ENCODE measurements at regions not wholly inside any gene's neighbourhood (a gene's known extent, or its start where the extent isn't known, plus 50 kb on each side); places are given as distances from the start of the nearest gene placed in this dataset.
"Not testable (repeated sequence)": the region's sequence is repeated elsewhere in the genome, so short reads cannot be mapped to it uniquely, and the experiment has no call there.

- peaks cover 9% of the 10 kb centered on the region for H3K9me3 Mint-ChIP-seq
- H3K4me3 Mint-ChIP-seq: no peak overlapping the region
- ATAC-seq: no peak
- H3K27ac Mint-ChIP-seq: no peak overlapping the region
- H3K4me1 Mint-ChIP-seq: no peaks in the 10 kb centered on the region
- DNase-seq (ENCODE audit: low spot score in 2 of 2): no peak
- H3K36me3 Mint-ChIP-seq: no peaks in the 10 kb centered on the region
Observed at GRCh38 chr14:48616931-48617330, 941.5 kb upstream of the MDGA2 start.

GRCh38 chr14:48615618-48616017 is 940.2 kb upstream of the MDGA2 start:
- H3K9me3 Mint-ChIP-seq: peaks cover 9% of the 10 kb centered on the region
- DNase-seq (ENCODE audit: low spot score in 2 of 2): no peak
- no peak overlapping the region for H3K4me3 Mint-ChIP-seq
- no peaks in the 10 kb centered on the region for H3K36me3 Mint-ChIP-seq
- no peak for ATAC-seq
- H3K27ac Mint-ChIP-seq: no peak overlapping the region
- H3K4me1 Mint-ChIP-seq: no peaks in the 10 kb centered on the region

- Mint-ChIP-seq H3K9me3 (peaks cover 14% of the 10 kb centered on the region), H3K27ac (no peak overlapping the region), H3K4me3 (no peak overlapping the region), H3K36me3 (no peaks in the 10 kb centered on the region), H3K4me1 (no peaks in the 10 kb centered on the region)
- DNase-seq (ENCODE audit: low spot score in 2 of 2): no peak
- ATAC-seq: no peak
Observed at GRCh38 chr14:48614003-48614402, 938.6 kb upstream of the MDGA2 start.

- not testable (repeated sequence) for H3K4me1 Mint-ChIP-seq; H3K27ac Mint-ChIP-seq; H3K36me3 Mint-ChIP-seq; DNase-seq (ENCODE audit: low spot score in 2 of 2); ATAC-seq; H3K4me3 Mint-ChIP-seq
- peaks cover 20% of the 10 kb centered on the region for H3K9me3 Mint-ChIP-seq
Observed at GRCh38 chr14:48606960-48607359, 931.6 kb upstream of the MDGA2 start.

GRCh38 chr14:48598458-48598857 is 923.1 kb upstream of the MDGA2 start:
- ATAC-seq: no peak
- no peak overlapping the region for H3K27ac Mint-ChIP-seq

GRCh38 chr14:48586099-48586498 is 910.7 kb upstream of the MDGA2 start:
- no peak for ATAC-seq
- peaks cover 6% of the 10 kb centered on the region for H3K9me3 Mint-ChIP-seq
- H3K27ac Mint-ChIP-seq: no peak overlapping the region
- DNase-seq (ENCODE audit: low spot score in 2 of 2): no peak
- H3K4me3 Mint-ChIP-seq: no peak overlapping the region
- H3K36me3 Mint-ChIP-seq: no peaks in the 10 kb centered on the region
- no peaks in the 10 kb centered on the region for H3K4me1 Mint-ChIP-seq

More at GRCh38 chr14:48598458-48598857, 923.1 kb upstream of the MDGA2 start:
- DNase-seq (ENCODE audit: low spot score in 2 of 2): no peak
- H3K9me3 Mint-ChIP-seq: peaks cover 6% of the 10 kb centered on the region
- H3K4me3 Mint-ChIP-seq: no peak overlapping the region
- no peaks in the 10 kb centered on the region for H3K4me1 Mint-ChIP-seq
- no peaks in the 10 kb centered on the region for H3K36me3 Mint-ChIP-seq

GRCh38 chr14:48584031-48584430 is 908.6 kb upstream of the MDGA2 start:
- DNase-seq (ENCODE audit: low spot score in 2 of 2) (no peak), ATAC-seq (no peak)
- Mint-ChIP-seq H3K9me3 (peaks cover 5% of the 10 kb centered on the region), H3K27ac (no peak overlapping the region), H3K4me3 (no peak overlapping the region), H3K36me3 (no peaks in the 10 kb centered on the region), H3K4me1 (no peaks in the 10 kb centered on the region)

- DNase-seq (ENCODE audit: low spot score in 2 of 2): no peak
- Mint-ChIP-seq H3K4me1 (no peaks in the 10 kb centered on the region), H3K36me3 (no peaks in the 10 kb centered on the region), H3K4me3 (no peak overlapping the region), H3K27ac (no peak overlapping the region), H3K9me3 (peaks cover 8% of the 10 kb centered on the region)
- ATAC-seq: no peak
Observed at GRCh38 chr14:48582938-48583337, 907.5 kb upstream of the MDGA2 start.

GRCh38 chr14:48580692-48581091 is 905.3 kb upstream of the MDGA2 start:
- Mint-ChIP-seq H3K27ac (no peak overlapping the region), H3K4me1 (no peaks in the 10 kb centered on the region), H3K4me3 (no peak overlapping the region), H3K36me3 (no peaks in the 10 kb centered on the region), H3K9me3 (peaks cover 13% of the 10 kb centered on the region)
- ATAC-seq (no peak), DNase-seq (ENCODE audit: low spot score in 2 of 2) (no peak)

GRCh38 chr14:48575772-48576171 is 900.4 kb upstream of the MDGA2 start:
- DNase-seq (ENCODE audit: low spot score in 2 of 2) (no peak), ATAC-seq (no peak)
- Mint-ChIP-seq H3K27ac (no peak overlapping the region), H3K9me3 (peaks cover 20% of the 10 kb centered on the region), H3K4me3 (no peak overlapping the region), H3K36me3 (no peaks in the 10 kb centered on the region), H3K4me1 (no peaks in the 10 kb centered on the region)

- Mint-ChIP-seq H3K4me1 (no peaks in the 10 kb centered on the region), H3K36me3 (no peaks in the 10 kb centered on the region), H3K4me3 (no peak overlapping the region), H3K27ac (no peak overlapping the region), H3K9me3 (peaks cover 14% of the 10 kb centered on the region)
- ATAC-seq (no peak), DNase-seq (ENCODE audit: low spot score in 2 of 2) (no peak)
Observed at GRCh38 chr14:48568688-48569087, 893.3 kb upstream of the MDGA2 start.

- H3K9me3 Mint-ChIP-seq: peaks cover 15% of the 10 kb centered on the region
- no peaks in the 10 kb centered on the region for H3K4me1 Mint-ChIP-seq
- DNase-seq (ENCODE audit: low spot score in 2 of 2) (no peak), ATAC-seq (no peak)
- no peak overlapping the region for H3K27ac Mint-ChIP-seq
- H3K36me3 Mint-ChIP-seq: no peaks in the 10 kb centered on the region
- H3K4me3 Mint-ChIP-seq: no peak overlapping the region
Observed at GRCh38 chr14:48568252-48568651, 892.8 kb upstream of the MDGA2 start.

- no peaks in the 10 kb centered on the region for H3K4me1 Mint-ChIP-seq
- no peak for ATAC-seq
- H3K9me3 Mint-ChIP-seq: peaks cover 16% of the 10 kb centered on the region
- DNase-seq (ENCODE audit: low spot score in 2 of 2): no peak
- H3K4me3 Mint-ChIP-seq: no peak overlapping the region
- no peaks in the 10 kb centered on the region for H3K36me3 Mint-ChIP-seq
- no peak overlapping the region for H3K27ac Mint-ChIP-seq
Observed at GRCh38 chr14:48563489-48563888, 888.1 kb upstream of the MDGA2 start.

GRCh38 chr14:48561438-48561837 is 886.0 kb upstream of the MDGA2 start:
- H3K4me3 Mint-ChIP-seq; H3K4me1 Mint-ChIP-seq; H3K36me3 Mint-ChIP-seq; H3K27ac Mint-ChIP-seq; ATAC-seq; DNase-seq (ENCODE audit: low spot score in 2 of 2): not testable (repeated sequence)
- peaks cover 16% of the 10 kb centered on the region for H3K9me3 Mint-ChIP-seq

- Mint-ChIP-seq H3K27ac (no peak overlapping the region), H3K36me3 (no peaks in the 10 kb centered on the region), H3K4me1 (no peaks in the 10 kb centered on the region), H3K9me3 (peaks cover 20% of the 10 kb centered on the region), H3K4me3 (no peak overlapping the region)
- ATAC-seq (no peak), DNase-seq (ENCODE audit: low spot score in 2 of 2) (no peak)
Observed at GRCh38 chr14:48560421-48560820, 885.0 kb upstream of the MDGA2 start.

GRCh38 chr14:48553443-48553842 is 878.0 kb upstream of the MDGA2 start:
- no peaks in the 10 kb centered on the region for H3K4me1 Mint-ChIP-seq
- no peak overlapping the region for H3K27ac Mint-ChIP-seq
- no peak for DNase-seq (ENCODE audit: low spot score in 2 of 2)
- no peak overlapping the region for H3K4me3 Mint-ChIP-seq
- peaks cover 15% of the 10 kb centered on the region for H3K9me3 Mint-ChIP-seq
- H3K36me3 Mint-ChIP-seq: no peaks in the 10 kb centered on the region
- no peak for ATAC-seq

- H3K4me3 Mint-ChIP-seq: no peak overlapping the region
- no peak for ATAC-seq
- peaks cover 15% of the 10 kb centered on the region for H3K9me3 Mint-ChIP-seq
- no peaks in the 10 kb centered on the region for H3K4me1 Mint-ChIP-seq
- H3K27ac Mint-ChIP-seq: no peak overlapping the region
- no peaks in the 10 kb centered on the region for H3K36me3 Mint-ChIP-seq
- no peak for DNase-seq (ENCODE audit: low spot score in 2 of 2)
Observed at GRCh38 chr14:48546996-48547395, 871.6 kb upstream of the MDGA2 start.

Measured in stimulated activated effector memory CD8-positive, alpha-beta T cell treated with anti-CD3 and anti-CD28 coated beads, Interleukin-12 subunit alpha, Interleukin-12 subunit beta, amount 100 ng/mL, for 72 hours (primary cell).